ENCODE measurements at regions not wholly inside any gene's neighbourhood (a gene's known extent, or its start where the extent isn't known, plus 50 kb on each side); places are given as distances from the start of the nearest gene placed in this dataset.
A peak's percentile ranks its signal among the peaks of the same experiment; 100 is the strongest.

GRCh38 chr12:28878629-28879028, 270.4 kb upstream of the FAR2 start:
- no peak overlapping the region for H3K27ac Mint-ChIP-seq (ENCODE audit: low read depth, unreplicated experiment)
- DNase-seq (ENCODE audit: unreplicated experiment), result no peak
- ChIA-PET POLR2A (no interaction called here), CTCF (interaction anchor here (0.8 kb wide), 1 partner anchor 85 kb away, joined by 4 read pairs; no protein-coding TSS in a partner anchor)
- no peak for TF ChIP-seq CTCF (IDR thresholded peaks at IDR 0.05; ENCODE audit: unreplicated experiment)
- peaks cover 17% of the 10 kb centered on the region for H3K4me1 Mint-ChIP-seq (ENCODE audit: insufficient read depth, unreplicated experiment)
- H3K36me3 Mint-ChIP-seq (ENCODE audit: insufficient read depth, unreplicated experiment), result no peaks in the 10 kb centered on the region
- no peaks in the 10 kb centered on the region for H3K9me3 Mint-ChIP-seq (ENCODE audit: unreplicated experiment)
- intact Hi-C loops (cut with micrococcal nuclease), result loop anchor here (10.0 kb wide), 1 partner anchor 1054 kb away; no protein-coding TSS in a partner anchor
- H3K27me3 Mint-ChIP-seq (ENCODE audit: insufficient read depth, unreplicated experiment), result no peaks in the 10 kb centered on the region
- BruUV-seq (replicated peaks), result no TSS peak
- H3K4me3 Mint-ChIP-seq (ENCODE audit: unreplicated experiment), result no peak overlapping the region

- no peaks in the 10 kb centered on the region for H3K27me3 Mint-ChIP-seq (ENCODE audit: insufficient read depth, unreplicated experiment)
- H3K36me3 Mint-ChIP-seq (ENCODE audit: insufficient read depth, unreplicated experiment), result no peaks in the 10 kb centered on the region
- no peak for TF ChIP-seq CTCF (IDR thresholded peaks at IDR 0.05; ENCODE audit: unreplicated experiment)
- no TSS peak for BruUV-seq (replicated peaks)
- no peak overlapping the region for H3K4me3 Mint-ChIP-seq (ENCODE audit: unreplicated experiment)
- POLR2A ChIA-PET, result no interaction called here
- no peaks in the 10 kb centered on the region for H3K9me3 Mint-ChIP-seq (ENCODE audit: unreplicated experiment)
- CTCF ChIA-PET, result no interaction called here
- no peak overlapping the region for H3K27ac Mint-ChIP-seq (ENCODE audit: low read depth, unreplicated experiment)
- intact Hi-C loops (cut with micrococcal nuclease), result loop anchor here (10.0 kb wide), 1 partner anchor 1055 kb away; no protein-coding TSS in a partner anchor
- H3K4me1 Mint-ChIP-seq (ENCODE audit: insufficient read depth, unreplicated experiment), result peaks cover 18% of the 10 kb centered on the region
- no peak for DNase-seq (ENCODE audit: unreplicated experiment)
Measured at GRCh38 chr12:28879379-28879778, 269.7 kb upstream of the FAR2 start.

GRCh38 chr12:28882444-28882843, 266.6 kb upstream of the FAR2 start:
- Mint-ChIP-seq H3K27ac (ENCODE audit: low read depth, unreplicated experiment) (peak overlapping the region; percentile 57), H3K4me1 (ENCODE audit: insufficient read depth, unreplicated experiment) (peaks cover 18% of the 10 kb centered on the region), H3K9me3 (ENCODE audit: unreplicated experiment) (no peaks in the 10 kb centered on the region), H3K36me3 (ENCODE audit: insufficient read depth, unreplicated experiment) (no peaks in the 10 kb centered on the region), H3K27me3 (ENCODE audit: insufficient read depth, unreplicated experiment) (no peaks in the 10 kb centered on the region), H3K4me3 (ENCODE audit: unreplicated experiment) (no peak overlapping the region)
- peak; percentile 60 for DNase-seq (ENCODE audit: unreplicated experiment)
- CTCF ChIA-PET, result interaction anchor here (0.5 kb wide), 1 partner anchor 1777 kb away, joined by 3 read pairs; no protein-coding TSS in a partner anchor
- intact Hi-C loops (cut with micrococcal nuclease), result no loop called here
- no TSS peak for BruUV-seq (replicated peaks)
- no peak for TF ChIP-seq CTCF (IDR thresholded peaks at IDR 0.05; ENCODE audit: unreplicated experiment)
- POLR2A ChIA-PET, result interaction anchor here (0.6 kb wide), 2 partner anchors 73 to 913 kb away, joined by 3 to 4 read pairs; no protein-coding TSS in a partner anchor

GRCh38 chr12:28883406-28883997, 265.6 kb upstream of the FAR2 start:
- CTCF ChIA-PET, result interaction anchor here (0.6 kb wide), 2 partner anchors 183 to 861 kb away, joined by 3 read pairs; no protein-coding TSS in a partner anchor
- POLR2A ChIA-PET, result interaction anchor here (0.7 kb wide), 1 partner anchor 8 kb away, joined by 4 read pairs; no protein-coding TSS in a partner anchor
- TF ChIP-seq CTCF (IDR thresholded peaks at IDR 0.05; ENCODE audit: unreplicated experiment), result no peak
- Mint-ChIP-seq H3K4me1 (ENCODE audit: insufficient read depth, unreplicated experiment) (peaks cover 18% of the 10 kb centered on the region), H3K27ac (ENCODE audit: low read depth, unreplicated experiment) (no peak overlapping the region), H3K36me3 (ENCODE audit: insufficient read depth, unreplicated experiment) (no peaks in the 10 kb centered on the region), H3K4me3 (ENCODE audit: unreplicated experiment) (no peak overlapping the region), H3K27me3 (ENCODE audit: insufficient read depth, unreplicated experiment) (no peaks in the 10 kb centered on the region), H3K9me3 (ENCODE audit: unreplicated experiment) (no peaks in the 10 kb centered on the region)
- intact Hi-C loops (cut with micrococcal nuclease), result no loop called here
- DNase-seq (ENCODE audit: unreplicated experiment), result no peak
- no TSS peak for BruUV-seq (replicated peaks)

All from MCF 10A (cell line).